ENCODE measurements at regions not wholly inside any gene's neighbourhood (a gene's known extent, or its start where the extent isn't known, plus 50 kb on each side); places are given as distances from the start of the nearest gene placed in this dataset.

GRCh38 chr21:27225940-27226339, 259.1 kb upstream of the ADAMTS5 start:
- H3K27ac Mint-ChIP-seq (ENCODE audit: unreplicated experiment) = no peak overlapping the region
- H3K9me3 ChIP-seq = no peaks in the 10 kb centered on the region
- no peaks in the 10 kb centered on the region for H3K9me3 Mint-ChIP-seq (ENCODE audit: unreplicated experiment)
- no peaks in the 10 kb centered on the region for H3K27me3 ChIP-seq (replicated peaks; ENCODE audit: control insufficient read depth, insufficient read depth, low read length)
- H3K4me3 Mint-ChIP-seq (ENCODE audit: unreplicated experiment) = no peak overlapping the region
- H3K4me3 ChIP-seq (ENCODE audit: low read depth, low read length) = no peak overlapping the region
- no peaks in the 10 kb centered on the region for H3K4me1 Mint-ChIP-seq (ENCODE audit: low read depth, unreplicated experiment)
- no peak for DNase-seq
- TF ChIP-seq CTCF (IDR thresholded peaks at IDR 0.05; ENCODE audit: insufficient read depth in 1 of 2, low read depth in 1 of 2, low read length in 1 of 2, severe bottlenecking in 1 of 2, unreplicated experiment in 1 of 2) = no peak
- ChIA-PET POLR2A (no interaction called here), CTCF (no interaction called here)
- H3K4me1 ChIP-seq = no peaks in the 10 kb centered on the region
- no peaks in the 10 kb centered on the region for H3K36me3 ChIP-seq (ENCODE audit: control insufficient read depth, insufficient read depth, low read length)
- no peaks in the 10 kb centered on the region for H3K36me3 Mint-ChIP-seq (ENCODE audit: insufficient read depth, unreplicated experiment)
- BruUV-seq (replicated peaks) = no TSS peak
- H3K27me3 Mint-ChIP-seq (ENCODE audit: insufficient read depth, unreplicated experiment) = no peaks in the 10 kb centered on the region
- intact Hi-C loops (cut with micrococcal nuclease; ENCODE audit: unreplicated experiment) = no loop called here

- Mint-ChIP-seq H3K4me3 (ENCODE audit: unreplicated experiment) (no peak overlapping the region), H3K27me3 (ENCODE audit: insufficient read depth, unreplicated experiment) (no peaks in the 10 kb centered on the region), H3K36me3 (ENCODE audit: insufficient read depth, unreplicated experiment) (no peaks in the 10 kb centered on the region), H3K4me1 (ENCODE audit: low read depth, unreplicated experiment) (no peaks in the 10 kb centered on the region), H3K9me3 (ENCODE audit: unreplicated experiment) (no peaks in the 10 kb centered on the region), H3K27ac (ENCODE audit: unreplicated experiment) (no peak overlapping the region)
- no peak for DNase-seq
- no peaks in the 10 kb centered on the region for H3K4me1 ChIP-seq
- ChIA-PET POLR2A (no interaction called here), CTCF (no interaction called here)
- TF ChIP-seq CTCF (IDR thresholded peaks at IDR 0.05; ENCODE audit: insufficient read depth in 1 of 2, low read depth in 1 of 2, low read length in 1 of 2, severe bottlenecking in 1 of 2, unreplicated experiment in 1 of 2) = no peak
- H3K9me3 ChIP-seq = no peaks in the 10 kb centered on the region
- BruUV-seq (replicated peaks) = no TSS peak
- no peak overlapping the region for H3K4me3 ChIP-seq (ENCODE audit: low read depth, low read length)
- H3K27me3 ChIP-seq (replicated peaks; ENCODE audit: control insufficient read depth, insufficient read depth, low read length) = no peaks in the 10 kb centered on the region
- intact Hi-C loops (cut with micrococcal nuclease; ENCODE audit: unreplicated experiment) = no loop called here
- H3K36me3 ChIP-seq (ENCODE audit: control insufficient read depth, insufficient read depth, low read length) = no peaks in the 10 kb centered on the region
These were observed 258.3 kb upstream of the ADAMTS5 start for GRCh38 chr21:27225151-27225550.

GRCh38 chr21:27224169-27224568, 257.3 kb upstream of the ADAMTS5 start:
- intact Hi-C loops (cut with micrococcal nuclease; ENCODE audit: unreplicated experiment) = no loop called here
- Histone ChIP-seq H3K27me3 (replicated peaks; ENCODE audit: control insufficient read depth, insufficient read depth, low read length) (no peaks in the 10 kb centered on the region), H3K4me1 (no peaks in the 10 kb centered on the region), H3K36me3 (ENCODE audit: control insufficient read depth, insufficient read depth, low read length) (no peaks in the 10 kb centered on the region), H3K9me3 (no peaks in the 10 kb centered on the region), H3K4me3 (ENCODE audit: low read depth, low read length) (no peak overlapping the region)
- DNase-seq = no peak
- no peak for TF ChIP-seq CTCF (IDR thresholded peaks at IDR 0.05; ENCODE audit: insufficient read depth in 1 of 2, low read depth in 1 of 2, low read length in 1 of 2, severe bottlenecking in 1 of 2, unreplicated experiment in 1 of 2)
- no TSS peak for BruUV-seq (replicated peaks)
- Mint-ChIP-seq H3K9me3 (ENCODE audit: unreplicated experiment) (no peaks in the 10 kb centered on the region), H3K4me1 (ENCODE audit: low read depth, unreplicated experiment) (no peaks in the 10 kb centered on the region), H3K27me3 (ENCODE audit: insufficient read depth, unreplicated experiment) (no peaks in the 10 kb centered on the region), H3K4me3 (ENCODE audit: unreplicated experiment) (no peak overlapping the region), H3K27ac (ENCODE audit: unreplicated experiment) (no peak overlapping the region), H3K36me3 (ENCODE audit: insufficient read depth, unreplicated experiment) (no peaks in the 10 kb centered on the region)
- CTCF ChIA-PET = no interaction called here
- POLR2A ChIA-PET = no interaction called here

Data from Caco-2 (cell line).